ENCODE measurements at regions not wholly inside any gene's neighbourhood (a gene's known extent, or its start where the extent isn't known, plus 50 kb on each side); places are given as distances from the start of the nearest gene placed in this dataset.

GRCh38 chr15:93359060-93359408 lies 270.0 kb upstream of the RGMA start:
- ATAC-seq (ENCODE audit: low read depth) (no peak), DNase-seq (no peak)
- dilution Hi-C loops (cut with HindIII; ENCODE audit: low sequenced_read_pairs, unreplicated experiment) (no loop called here), intact Hi-C loops (cut with micrococcal nuclease) (no loop called here), in situ Hi-C loops (cut with MboI; ENCODE audit: low sequenced_read_pairs) (no loop called here)
- ChIA-PET CTCF (no interaction called here), POLR2A (ENCODE audit: unreplicated experiment) (no interaction called here)
- peaks cover 40% of the 10 kb centered on the region for H3K9me3 ChIP-seq (ENCODE audit: control insufficient read depth, insufficient read depth, low read length)
- no peak overlapping the region for H2BK15ac ChIP-seq (ENCODE audit: low read depth, low read length)
- TF ChIP-seq NFE2L2 (IDR thresholded peaks at IDR 0.05; ENCODE audit: low read depth, low read length) (no peak), RFX5 (IDR thresholded peaks at IDR 0.05; ENCODE audit: low read depth, low read length) (no peak), FOS (IDR thresholded peaks at IDR 0.05; ENCODE audit: low read depth, low read length) (no peak), CEBPB (IDR thresholded peaks at IDR 0.05; ENCODE audit: low read depth, low read length) (no peak), BHLHE40 (IDR thresholded peaks at IDR 0.05; ENCODE audit: low read depth, low read length) (no peak), MAFK (IDR thresholded peaks at IDR 0.05; ENCODE audit: low read depth, low read length) (no peak), CHD1 (IDR thresholded peaks at IDR 0.05; ENCODE audit: low read depth, low read length) (no peak), POLR2A (IDR thresholded peaks at IDR 0.05; ENCODE audit: low read depth, low read length) (no peak), SMC3 (IDR thresholded peaks at IDR 0.05; ENCODE audit: low read depth, low read length) (no peak), RAD21 (IDR thresholded peaks at IDR 0.05; ENCODE audit: low read length) (no peak), MXI1 (IDR thresholded peaks at IDR 0.05; ENCODE audit: borderline replicate concordance, low read depth, low read length) (no peak), USF2 (IDR thresholded peaks at IDR 0.05; ENCODE audit: low read depth, low read length) (no peak), RCOR1 (IDR thresholded peaks at IDR 0.05; ENCODE audit: insufficient replicate concordance, low read length) (no peak)
- TF ChIP-seq, protein P1, sequence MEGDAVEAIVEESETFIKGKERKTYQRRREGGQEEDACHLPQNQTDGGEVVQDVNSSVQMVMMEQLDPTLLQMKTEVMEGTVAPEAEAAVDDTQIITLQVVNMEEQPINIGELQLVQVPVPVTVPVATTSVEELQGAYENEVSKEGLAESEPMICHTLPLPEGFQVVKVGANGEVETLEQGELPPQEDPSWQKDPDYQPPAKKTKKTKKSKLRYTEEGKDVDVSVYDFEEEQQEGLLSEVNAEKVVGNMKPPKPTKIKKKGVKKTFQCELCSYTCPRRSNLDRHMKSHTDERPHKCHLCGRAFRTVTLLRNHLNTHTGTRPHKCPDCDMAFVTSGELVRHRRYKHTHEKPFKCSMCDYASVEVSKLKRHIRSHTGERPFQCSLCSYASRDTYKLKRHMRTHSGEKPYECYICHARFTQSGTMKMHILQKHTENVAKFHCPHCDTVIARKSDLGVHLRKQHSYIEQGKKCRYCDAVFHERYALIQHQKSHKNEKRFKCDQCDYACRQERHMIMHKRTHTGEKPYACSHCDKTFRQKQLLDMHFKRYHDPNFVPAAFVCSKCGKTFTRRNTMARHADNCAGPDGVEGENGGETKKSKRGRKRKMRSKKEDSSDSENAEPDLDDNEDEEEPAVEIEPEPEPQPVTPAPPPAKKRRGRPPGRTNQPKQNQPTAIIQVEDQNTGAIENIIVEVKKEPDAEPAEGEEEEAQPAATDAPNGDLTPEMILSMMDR (conservative IDR thresholded peaks at IDR 0.05; ENCODE audit: low read depth, low read length), result no peak
- TF ChIP-seq, protein P2, sequence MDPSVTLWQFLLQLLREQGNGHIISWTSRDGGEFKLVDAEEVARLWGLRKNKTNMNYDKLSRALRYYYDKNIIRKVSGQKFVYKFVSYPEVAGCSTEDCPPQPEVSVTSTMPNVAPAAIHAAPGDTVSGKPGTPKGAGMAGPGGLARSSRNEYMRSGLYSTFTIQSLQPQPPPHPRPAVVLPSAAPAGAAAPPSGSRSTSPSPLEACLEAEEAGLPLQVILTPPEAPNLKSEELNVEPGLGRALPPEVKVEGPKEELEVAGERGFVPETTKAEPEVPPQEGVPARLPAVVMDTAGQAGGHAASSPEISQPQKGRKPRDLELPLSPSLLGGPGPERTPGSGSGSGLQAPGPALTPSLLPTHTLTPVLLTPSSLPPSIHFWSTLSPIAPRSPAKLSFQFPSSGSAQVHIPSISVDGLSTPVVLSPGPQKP (IDR thresholded peaks at IDR 0.05; ENCODE audit: borderline replicate concordance, low read depth, low read length), result no peak
- no CpG with 5 or more reads among the region's 6 CpGs for WGBS, 2 experiments (ENCODE audit: extremely low coverage in 2 of 2, insufficient read length in 1 of 2)
- H2AFZ ChIP-seq (replicated peaks; ENCODE audit: low read length, poor library complexity), result no peak overlapping the region
- no peak overlapping the region for H3K14ac ChIP-seq (replicated peaks; ENCODE audit: low read depth, low read length)
- BruUV-seq (replicated peaks), result no TSS peak
- no peak overlapping the region for H2AK5ac ChIP-seq (ENCODE audit: low read depth, low read length)
- H3K23ac ChIP-seq (ENCODE audit: low read depth, low read length), result no peak overlapping the region
- H2BK120ac ChIP-seq (ENCODE audit: low read depth, low read length), result no peak overlapping the region
- H3K79me1 ChIP-seq (ENCODE audit: low read depth in 1 of 2, low read length in 2 of 2), result no peaks in the 10 kb centered on the region
- H3K4me1 ChIP-seq (ENCODE audit: control insufficient read depth, insufficient read depth, low read length), result no peaks in the 10 kb centered on the region
- H3K9me1 ChIP-seq (ENCODE audit: insufficient read depth, low read length), result no peaks in the 10 kb centered on the region
- no peak overlapping the region for H3K4ac ChIP-seq (ENCODE audit: low read depth, low read length)
- H2BK20ac ChIP-seq (ENCODE audit: low read depth, low read length), result no peak overlapping the region
- no peaks in the 10 kb centered on the region for H3K27me3 ChIP-seq (ENCODE audit: control insufficient read depth, insufficient read depth, low read length)
- H3K27ac ChIP-seq (ENCODE audit: insufficient read depth, low read length), result no peak overlapping the region
- no peak overlapping the region for H2AK9ac ChIP-seq (replicated peaks; ENCODE audit: low read depth, low read length, poor library complexity)
- H3K36me3 ChIP-seq (ENCODE audit: control insufficient read depth, insufficient read depth, low read length), result no peaks in the 10 kb centered on the region
- H4K5ac ChIP-seq (ENCODE audit: low read depth, low read length), result no peak overlapping the region
- no peak overlapping the region for H3K9ac ChIP-seq (ENCODE audit: low read depth, low read length)
- no peak overlapping the region for H3K18ac ChIP-seq (ENCODE audit: low read depth, low read length)
- no peak overlapping the region for H3K4me3 ChIP-seq (ENCODE audit: insufficient read depth, low read depth, low read length)
- no peaks in the 10 kb centered on the region for H4K20me1 ChIP-seq (ENCODE audit: insufficient read depth, low read length)
- H3K4me2 ChIP-seq (ENCODE audit: low read depth, low read length), result no peak overlapping the region
- no peak overlapping the region for H4K8ac ChIP-seq (ENCODE audit: low read depth in 2 of 2, low read length in 2 of 2)
- no peak overlapping the region for H4K91ac ChIP-seq (ENCODE audit: insufficient read depth, low read depth, low read length)
- no peak overlapping the region for H2BK5ac ChIP-seq (ENCODE audit: low read depth, low read length, poor library complexity, severe bottlenecking)
- no peak overlapping the region for H3K56ac ChIP-seq (ENCODE audit: extremely low read depth, insufficient read depth, low read length)
